HL-60 (cell line): ENCODE measurements at regions not wholly inside any gene's neighbourhood (a gene's known extent, or its start where the extent isn't known, plus 50 kb on each side); places are given as distances from the start of the nearest gene placed in this dataset.

ENCODE experiments used
- CTCF ChIP-seq: IDR thresholded peaks from one replicate; pipeline ENCODE4 v1.5.1; 2011; ENCODE audit warnings: low read length, control low read depth, inconsistent platforms; ENCODE audit not compliant: insufficient read depth
- GABPA ChIP-seq: IDR thresholded peaks from 2 replicates; pipeline ENCODE4 v1.6.1; 2012; ENCODE audit warnings: low read depth

- TF ChIP-seq GABPA (no peak), CTCF (no peak)
Measured at GRCh38 chr6:169005166-169005565, 248.5 kb downstream of the THBS2 start.
